Stomach (tissue), 4 donors: ENCODE measurements at regions not wholly inside any gene's neighbourhood (a gene's known extent, or its start where the extent isn't known, plus 50 kb on each side); places are given as distances from the start of the nearest gene placed in this dataset.

ENCODE experiments used
- EP300 ChIP-seq: sonication (generic); formaldehyde crosslinking; IDR thresholded peaks from one replicate; pipeline ENCODE4 v1.6.1; 2017; ENCODE audit warnings: antibody characterized with exemption
- POLR2A ChIP-seq, 4 donors: fragments of 450-650 bp; IDR thresholded peaks; one replicate each; pipeline ENCODE4 v1.6.1; 2016; ENCODE audit warnings: antibody characterized with exemption in 4 of 4, control low read depth in 2 of 4, mild to moderate bottlenecking in 1 of 4, moderate library complexity in 1 of 4
- TF ChIP-seq, protein P1 (sequence below), 7 experiments: fragments of 450-650 bp in 4 of 7; fragments of 200-600 bp in 3 of 7; sonication (generic) in 3 of 7; IDR thresholded peaks; one replicate each; pipeline ENCODE4 v1.5.1; 2016 to 2019; ENCODE audit warnings: antibody characterized with exemption in 7 of 7, control low read depth in 2 of 7, mild to moderate bottlenecking in 1 of 7

DNA sequence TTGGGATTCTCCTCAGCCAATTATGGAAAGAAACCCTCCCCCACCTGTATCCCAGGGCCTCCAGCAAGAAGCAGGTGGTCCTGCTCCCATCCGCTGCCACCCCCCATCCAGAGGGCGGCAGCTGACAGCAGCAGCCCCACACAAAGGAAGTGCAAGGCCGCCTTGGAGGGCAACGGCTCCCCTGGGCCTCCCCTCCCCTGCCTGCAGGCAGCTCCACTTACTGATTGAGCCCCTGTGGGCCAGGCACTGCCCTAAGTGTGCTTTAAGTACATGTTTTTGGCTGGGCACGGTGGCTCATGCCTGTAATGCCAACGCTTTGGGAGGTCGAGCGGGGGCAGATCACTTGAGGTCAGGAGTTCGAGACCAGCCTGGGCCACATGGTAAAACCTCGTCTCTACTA, 257.6 kb downstream of the PARN start:
- TF ChIP-seq, protein P1, sequence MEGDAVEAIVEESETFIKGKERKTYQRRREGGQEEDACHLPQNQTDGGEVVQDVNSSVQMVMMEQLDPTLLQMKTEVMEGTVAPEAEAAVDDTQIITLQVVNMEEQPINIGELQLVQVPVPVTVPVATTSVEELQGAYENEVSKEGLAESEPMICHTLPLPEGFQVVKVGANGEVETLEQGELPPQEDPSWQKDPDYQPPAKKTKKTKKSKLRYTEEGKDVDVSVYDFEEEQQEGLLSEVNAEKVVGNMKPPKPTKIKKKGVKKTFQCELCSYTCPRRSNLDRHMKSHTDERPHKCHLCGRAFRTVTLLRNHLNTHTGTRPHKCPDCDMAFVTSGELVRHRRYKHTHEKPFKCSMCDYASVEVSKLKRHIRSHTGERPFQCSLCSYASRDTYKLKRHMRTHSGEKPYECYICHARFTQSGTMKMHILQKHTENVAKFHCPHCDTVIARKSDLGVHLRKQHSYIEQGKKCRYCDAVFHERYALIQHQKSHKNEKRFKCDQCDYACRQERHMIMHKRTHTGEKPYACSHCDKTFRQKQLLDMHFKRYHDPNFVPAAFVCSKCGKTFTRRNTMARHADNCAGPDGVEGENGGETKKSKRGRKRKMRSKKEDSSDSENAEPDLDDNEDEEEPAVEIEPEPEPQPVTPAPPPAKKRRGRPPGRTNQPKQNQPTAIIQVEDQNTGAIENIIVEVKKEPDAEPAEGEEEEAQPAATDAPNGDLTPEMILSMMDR (IDR thresholded peaks at IDR 0.05) = no peak
- TF ChIP-seq POLR2A (IDR thresholded peaks at IDR 0.05) (no peak), EP300 (no peak)
